Natural killer cell (primary cell): ENCODE measurements at regions not wholly inside any gene's neighbourhood (a gene's known extent, or its start where the extent isn't known, plus 50 kb on each side); places are given as distances from the start of the nearest gene placed in this dataset.

Source experiments
- ATAC-seq, 3 donors: fragments of 150-1000 bp in 2 of 3; fragments of 200-7000 bp in 1 of 3; cut with Tn5 transposase; 1 replicate in 1 of 3; 2 replicates in 2 of 3; pipeline ENCODE4 v1.10.0; 2021; ENCODE audit warnings: mild to moderate bottlenecking in 2 of 3, moderate library complexity in 2 of 3
- DNase-seq, 2 donors: peaks; one replicate each; pipeline versions ENCODE4 v3.0.0 to v3.0.0-alpha.2; 2013 to 2021; ENCODE audit warnings: mixed read lengths in 1 of 2
- H3K27ac ChIP-seq: one replicate; pipeline ENCODE4 v1.5.1; 2013; ENCODE audit warnings: mild to moderate bottlenecking, low read length
- H3K27me3 ChIP-seq: one replicate; pipeline ENCODE4 v1.6.1; 2013; ENCODE audit warnings: low read length; ENCODE audit not compliant: control insufficient read depth, insufficient read depth
- H3K36me3 ChIP-seq: one replicate; pipeline ENCODE4 v1.6.1; 2013; ENCODE audit warnings: low read length; ENCODE audit not compliant: control insufficient read depth, insufficient read depth
- H3K4me1 ChIP-seq: one replicate; pipeline ENCODE4 v1.6.1; 2013; ENCODE audit warnings: low read length; ENCODE audit not compliant: control insufficient read depth, insufficient read depth
- H3K4me3 ChIP-seq: one replicate; pipeline ENCODE4 v1.5.1; 2013; ENCODE audit warnings: low read length
- H3K9me3 ChIP-seq: one replicate; pipeline ENCODE4 v1.6.1; 2013; ENCODE audit warnings: low read length; ENCODE audit not compliant: control insufficient read depth, insufficient read depth
- H3K27ac Mint-ChIP-seq, 2 donors: one replicate each; pipeline ENCODE4 v1.8.0; 2022; ENCODE audit warnings: mild to moderate bottlenecking in 2 of 2, mixed read lengths in 2 of 2, moderate library complexity in 1 of 2
- H3K27me3 Mint-ChIP-seq, 2 donors: one replicate each; pipeline ENCODE4 v1.8.0; 2022; ENCODE audit warnings: low read depth in 2 of 2, mixed read lengths in 2 of 2
- H3K36me3 Mint-ChIP-seq: one replicate; pipeline ENCODE4 v1.8.0; 2022; ENCODE audit warnings: mixed read lengths
- H3K4me1 Mint-ChIP-seq, 2 donors: one replicate each; pipeline ENCODE4 v1.8.0; 2022; ENCODE audit warnings: mixed read lengths in 2 of 2
- H3K4me3 Mint-ChIP-seq: one replicate; pipeline ENCODE4 v1.8.0; 2022; ENCODE audit warnings: mild to moderate bottlenecking, moderate library complexity, mixed read lengths
- H3K9me3 Mint-ChIP-seq, 2 donors: one replicate each; pipeline ENCODE4 v1.8.0; 2022; ENCODE audit warnings: mixed read lengths in 2 of 2
- CTCF ChIP-seq: fragments of 200-600 bp; IDR thresholded peaks from one replicate; pipeline ENCODE4 v1.8.0; 2022; ENCODE audit warnings: antibody characterized with exemption
- WGBS: methylation state at CpG from one replicate; pipeline ENCODE4 v1.1.7; 2013; ENCODE audit warnings: missing lambda C conversion rate; ENCODE audit not compliant: insufficient coverage; 5-methylcytosine and 5-hydroxymethylcytosine counted together
- intact Hi-C: fragments of 100-400 bp; cut with micrococcal nuclease; formaldehyde crosslinking; loops from one replicate; pipeline ENCODE4 v1.14.2; 2022

DNA sequence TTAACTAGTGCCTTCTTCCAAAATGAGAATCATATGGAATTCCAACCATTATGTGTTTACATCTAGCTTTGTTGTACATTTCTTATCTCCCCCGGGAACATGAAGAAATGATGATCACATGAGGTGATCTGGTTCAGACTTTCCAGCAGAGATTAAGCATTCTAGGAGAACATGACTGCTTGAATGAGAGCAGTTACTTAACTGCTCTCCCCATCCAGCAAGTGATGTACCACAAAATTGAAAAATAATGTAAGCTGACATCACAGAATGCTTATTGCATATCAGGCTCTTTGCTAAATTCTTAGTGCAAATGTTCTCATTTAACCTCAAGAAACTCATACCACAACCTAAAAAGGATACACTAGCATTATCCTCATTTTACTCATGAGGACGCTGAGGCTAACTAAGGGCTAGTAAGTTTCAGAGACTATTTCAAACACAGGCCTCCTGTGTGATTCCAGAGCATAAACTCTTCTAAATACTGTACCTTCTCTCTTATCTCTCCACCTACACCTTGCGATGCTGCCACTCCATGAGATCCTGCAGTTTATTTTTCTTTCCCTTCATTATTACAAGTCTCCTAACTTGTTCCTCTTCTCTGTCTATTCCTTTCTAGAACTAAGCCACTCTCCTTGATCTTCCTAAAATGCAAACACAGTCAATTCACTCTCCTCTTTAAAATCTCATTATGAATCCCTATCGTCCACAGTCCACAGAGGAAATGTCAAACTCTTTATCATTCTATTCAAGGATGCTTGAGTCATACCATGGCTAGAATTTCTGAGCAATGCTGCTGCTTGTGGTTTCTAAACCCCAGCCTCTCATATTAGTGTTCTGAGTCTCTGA, 1224.8 kb upstream of the ZEB2 start:
- Mint-ChIP-seq H3K27me3 (peaks cover 0 to 2% of the 10 kb centered on the region in 2 donors), H3K4me3 (no peak overlapping the region), H3K9me3 (no peaks in the 10 kb centered on the region), H3K27ac (no peak overlapping the region), H3K4me1 (no peaks in the 10 kb centered on the region), H3K36me3 (no peaks in the 10 kb centered on the region)
- no peaks in the 10 kb centered on the region for H3K9me3 ChIP-seq
- no peaks in the 10 kb centered on the region for H3K27me3 ChIP-seq
- intact Hi-C loops: no loop called here
- TF ChIP-seq CTCF: no peak
- ATAC-seq: no peak
- H3K36me3 ChIP-seq: no peaks in the 10 kb centered on the region
- 66% methylated on average over 4 of the region's 4 CpGs for WGBS
- no peaks in the 10 kb centered on the region for H3K4me1 ChIP-seq
- no peak for DNase-seq
- no peak overlapping the region for H3K27ac ChIP-seq
- H3K4me3 ChIP-seq: no peak overlapping the region

GRCh38 chr2:145743011-145743410, 1223.1 kb upstream of the ZEB2 start:
- Histone ChIP-seq H3K27ac (no peak overlapping the region), H3K4me3 (no peak overlapping the region), H3K9me3 (no peaks in the 10 kb centered on the region), H3K36me3 (no peaks in the 10 kb centered on the region), H3K4me1 (no peaks in the 10 kb centered on the region), H3K27me3 (no peaks in the 10 kb centered on the region)
- ATAC-seq (no peak), DNase-seq (no peak)
- Mint-ChIP-seq H3K36me3 (no peaks in the 10 kb centered on the region), H3K27me3 (peaks cover 2 to 6% of the 10 kb centered on the region in 2 donors), H3K9me3 (no peaks in the 10 kb centered on the region), H3K4me1 (no peaks in the 10 kb centered on the region), H3K27ac (no peak overlapping the region), H3K4me3 (no peak overlapping the region)
- no peak for TF ChIP-seq CTCF
- WGBS: 92% methylated on average over 2 of the region's 2 CpGs
- intact Hi-C loops: no loop called here

- no peak for DNase-seq
- Mint-ChIP-seq H3K9me3 (no peaks in the 10 kb centered on the region), H3K27me3 (peaks cover 2 to 8% of the 10 kb centered on the region in 2 donors), H3K4me3 (no peak overlapping the region), H3K27ac (no peak overlapping the region), H3K36me3 (no peaks in the 10 kb centered on the region), H3K4me1 (no peaks in the 10 kb centered on the region)
- ATAC-seq: no peak
- H3K36me3 ChIP-seq: no peaks in the 10 kb centered on the region
- intact Hi-C loops: no loop called here
- H3K4me3 ChIP-seq: no peak overlapping the region
- H3K9me3 ChIP-seq: no peaks in the 10 kb centered on the region
- no peak overlapping the region for H3K27ac ChIP-seq
- H3K27me3 ChIP-seq: no peaks in the 10 kb centered on the region
- no peak for TF ChIP-seq CTCF
- WGBS: 83% methylated on average over 1 of the region's 1 CpG
- H3K4me1 ChIP-seq: no peaks in the 10 kb centered on the region
Observed at GRCh38 chr2:145741636-145742035, 1221.7 kb upstream of the ZEB2 start.

GRCh38 chr2:145741181-145741580, 1221.3 kb upstream of the ZEB2 start:
- Histone ChIP-seq H3K4me1 (no peaks in the 10 kb centered on the region), H3K27me3 (no peaks in the 10 kb centered on the region), H3K9me3 (no peaks in the 10 kb centered on the region), H3K36me3 (no peaks in the 10 kb centered on the region), H3K27ac (no peak overlapping the region), H3K4me3 (no peak overlapping the region)
- peaks cover 2 to 8% of the 10 kb centered on the region in 2 donors for H3K27me3 Mint-ChIP-seq
- no peak overlapping the region for H3K27ac Mint-ChIP-seq
- no peak overlapping the region for H3K4me3 Mint-ChIP-seq
- no peak for DNase-seq
- intact Hi-C loops: no loop called here
- no peaks in the 10 kb centered on the region for H3K4me1 Mint-ChIP-seq
- H3K9me3 Mint-ChIP-seq: no peaks in the 10 kb centered on the region
- ATAC-seq: no peak
- 80% methylated on average over 1 of the region's 2 CpGs for WGBS
- no peak for TF ChIP-seq CTCF
- H3K36me3 Mint-ChIP-seq: no peaks in the 10 kb centered on the region
